Activated T-cell treated with anti-CD3 and anti-CD28 coated beads, Interleukin-2, amount 50 U/mL, for 72 hours (primary cell): ENCODE measurements at regions not wholly inside any gene's neighbourhood (a gene's known extent, or its start where the extent isn't known, plus 50 kb on each side); places are given as distances from the start of the nearest gene placed in this dataset.

Source experiments
- ATAC-seq, 2 donors: fragments of 150-1000 bp; cut with Tn5 transposase; replicated peaks in 1 of 2; 2 replicates each; pipeline ENCODE4 v1.10.0; 2021; ENCODE audit warnings: moderate library complexity in 2 of 2, mild to moderate bottlenecking in 1 of 2
- DNase-seq, 2 donors: peaks; one replicate each; pipeline ENCODE4 v3.0.0; 2021 to 2022; ENCODE audit warnings: mixed read lengths in 1 of 2
- H3K27ac Mint-ChIP-seq: one replicate; pipeline ENCODE4 v1.8.0; 2022; ENCODE audit warnings: mild to moderate bottlenecking, moderate library complexity, mixed read lengths
- H3K27me3 Mint-ChIP-seq: one replicate; pipeline ENCODE4 v1.8.0; 2022; ENCODE audit warnings: low read depth, mixed read lengths
- H3K36me3 Mint-ChIP-seq, 2 donors: one replicate each; pipeline ENCODE4 v1.8.0; 2022; ENCODE audit warnings: mixed read lengths in 2 of 2, mild to moderate bottlenecking in 1 of 2; ENCODE audit not compliant: insufficient read depth in 2 of 2
- H3K4me1 Mint-ChIP-seq: one replicate; pipeline ENCODE4 v1.8.0; 2022; ENCODE audit warnings: low read depth, mixed read lengths
- H3K4me3 Mint-ChIP-seq, 2 donors: one replicate each; pipeline ENCODE4 v1.8.0; 2022; ENCODE audit warnings: mild to moderate bottlenecking in 2 of 2, mixed read lengths in 2 of 2, moderate library complexity in 2 of 2
- H3K9me3 Mint-ChIP-seq, 2 donors: one replicate each; pipeline ENCODE4 v1.8.0; 2022; ENCODE audit warnings: mixed read lengths in 2 of 2

DNA sequence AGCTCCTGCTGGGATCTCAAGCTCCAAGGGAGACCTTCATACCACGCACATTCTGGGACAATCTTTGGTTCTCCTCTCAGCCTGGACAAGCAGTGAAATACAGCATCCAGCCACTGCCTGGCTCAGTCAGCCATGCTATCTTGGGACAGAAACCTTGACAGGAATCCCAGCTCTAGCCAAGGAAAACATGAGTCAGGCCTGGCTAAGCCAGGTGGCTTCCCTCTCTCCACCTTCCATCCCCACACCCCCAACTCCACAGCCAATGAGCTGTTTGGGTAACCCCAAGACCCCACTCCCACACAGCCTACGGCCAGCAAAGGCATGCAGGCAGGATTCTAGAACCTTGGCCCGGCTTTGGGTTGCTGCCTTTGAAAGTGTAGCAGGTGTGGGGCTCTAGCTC is 64.9 kb downstream of the MCFD2 start:
- no peaks in the 10 kb centered on the region for H3K9me3 Mint-ChIP-seq
- peaks cover 18% of the 10 kb centered on the region for H3K27me3 Mint-ChIP-seq
- no peak overlapping the region for H3K27ac Mint-ChIP-seq
- DNase-seq, result no peak
- no peak overlapping the region for H3K4me3 Mint-ChIP-seq
- H3K36me3 Mint-ChIP-seq, result no peaks in the 10 kb centered on the region
- no peak for ATAC-seq
- no peaks in the 10 kb centered on the region for H3K4me1 Mint-ChIP-seq

DNA sequence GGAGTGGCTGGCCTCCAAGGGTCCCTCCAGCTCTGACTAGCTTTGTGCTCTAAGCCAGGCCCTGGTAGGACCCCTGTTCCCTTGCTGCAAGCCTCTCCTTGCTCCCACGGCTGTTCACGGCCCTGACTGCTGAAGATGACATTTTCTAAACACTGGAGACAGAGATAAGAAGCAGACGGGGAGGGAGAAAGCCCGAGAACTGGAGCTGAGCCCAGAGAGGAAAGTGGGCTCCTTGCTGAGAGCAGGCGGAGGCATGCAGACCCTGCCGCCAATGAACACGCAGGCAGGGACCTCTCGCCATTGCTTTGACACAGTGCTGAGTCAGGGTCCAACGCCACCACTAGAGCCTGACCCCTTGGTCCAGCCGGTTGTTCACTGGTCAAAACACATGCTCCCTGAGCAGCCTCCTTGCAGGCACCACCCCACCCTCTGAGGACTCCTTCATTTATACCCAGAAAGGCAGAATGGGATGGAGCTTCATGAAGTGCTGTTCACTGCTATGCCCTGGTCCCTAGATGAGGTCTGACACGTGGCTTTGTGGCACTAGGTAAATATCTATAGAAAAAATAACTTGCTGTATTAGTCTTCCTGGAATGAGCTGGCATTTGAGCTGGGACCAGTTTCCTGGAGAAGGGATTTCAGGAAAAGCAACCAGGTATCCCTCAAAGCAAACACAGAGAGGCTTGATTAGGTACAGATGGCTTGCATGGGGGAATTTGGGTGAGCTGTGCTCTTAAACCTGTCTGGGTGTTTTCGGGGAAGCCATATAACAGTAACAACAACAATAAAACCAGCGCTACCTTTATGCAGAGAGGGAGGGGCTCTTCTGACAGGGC is 65.7 kb downstream of the MCFD2 start:
- DNase-seq, result no peak
- no peaks in the 10 kb centered on the region for H3K9me3 Mint-ChIP-seq
- no peaks in the 10 kb centered on the region for H3K4me1 Mint-ChIP-seq

DNA sequence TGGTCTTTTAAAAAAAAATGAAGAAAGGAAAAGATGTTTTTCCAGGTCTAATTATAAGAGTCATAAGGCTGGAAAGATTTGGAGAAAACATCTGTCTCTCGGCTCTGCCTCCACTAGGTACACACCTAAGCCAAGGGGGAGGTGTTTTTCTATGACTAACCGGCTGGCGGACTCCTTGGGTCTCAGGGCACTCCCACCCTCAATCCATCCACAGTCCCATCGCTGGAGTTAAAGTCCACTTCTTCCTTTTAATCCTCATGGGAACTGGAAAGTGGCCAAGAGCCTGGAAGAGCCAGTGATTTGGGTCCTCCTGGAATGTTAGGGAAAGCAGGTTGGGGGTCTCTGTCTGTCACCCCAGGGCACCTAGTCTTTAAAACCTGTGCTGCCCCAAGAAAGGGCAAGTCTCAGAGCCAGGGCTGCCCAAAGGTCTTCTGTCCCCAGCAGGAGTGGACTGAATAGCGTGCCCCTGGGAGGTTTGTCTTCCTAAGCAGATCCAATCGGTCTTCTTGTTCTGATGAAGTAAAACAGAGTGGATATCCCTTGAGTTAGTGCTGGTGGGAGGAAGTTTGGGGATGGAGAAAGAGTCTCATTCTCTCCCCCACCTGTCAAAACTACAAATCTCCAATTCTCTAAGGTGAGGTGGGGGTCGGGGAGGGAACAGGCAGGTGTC is 66.4 kb downstream of the MCFD2 start:
- DNase-seq (no peak), ATAC-seq (no peak)
- H3K36me3 Mint-ChIP-seq, result no peaks in the 10 kb centered on the region

More for the DNA sequence above, 65.7 kb downstream of the MCFD2 start:
- no peak overlapping the region for H3K27ac Mint-ChIP-seq
- H3K27me3 Mint-ChIP-seq, result peaks cover 26% of the 10 kb centered on the region
- H3K4me3 Mint-ChIP-seq, result no peak overlapping the region
- no peaks in the 10 kb centered on the region for H3K36me3 Mint-ChIP-seq
- no peak for ATAC-seq

DNA sequence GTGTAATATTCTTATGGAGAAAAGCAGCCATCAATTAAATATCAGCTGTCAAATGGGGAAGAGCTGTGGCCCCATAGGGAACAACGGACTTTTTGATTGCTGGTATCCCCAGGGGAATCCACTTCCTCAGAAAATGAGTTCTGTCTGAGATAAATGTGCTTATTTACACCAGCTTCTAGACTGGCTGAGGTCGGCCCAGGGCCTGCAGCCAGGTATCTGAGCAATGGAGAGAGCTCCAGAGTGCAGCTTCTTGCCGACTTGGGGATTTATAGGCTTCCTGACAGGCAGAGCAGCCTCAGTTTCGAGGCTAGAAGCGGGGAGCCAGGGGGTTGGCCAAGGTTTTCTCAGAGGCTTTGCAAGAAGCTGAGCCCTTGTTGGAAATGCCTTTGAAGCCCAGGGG is 67.2 kb downstream of the MCFD2 start:
- Mint-ChIP-seq H3K9me3 (no peaks in the 10 kb centered on the region), H3K4me1 (no peaks in the 10 kb centered on the region), H3K27ac (no peak overlapping the region), H3K36me3 (no peaks in the 10 kb centered on the region), H3K27me3 (peaks cover 29% of the 10 kb centered on the region), H3K4me3 (no peak overlapping the region)
- DNase-seq, result no peak
- ATAC-seq, result no peak

More for the DNA sequence above, 66.4 kb downstream of the MCFD2 start:
- Mint-ChIP-seq H3K4me1 (no peaks in the 10 kb centered on the region), H3K4me3 (no peak overlapping the region), H3K9me3 (no peaks in the 10 kb centered on the region), H3K27me3 (peaks cover 29% of the 10 kb centered on the region), H3K27ac (no peak overlapping the region)

DNA sequence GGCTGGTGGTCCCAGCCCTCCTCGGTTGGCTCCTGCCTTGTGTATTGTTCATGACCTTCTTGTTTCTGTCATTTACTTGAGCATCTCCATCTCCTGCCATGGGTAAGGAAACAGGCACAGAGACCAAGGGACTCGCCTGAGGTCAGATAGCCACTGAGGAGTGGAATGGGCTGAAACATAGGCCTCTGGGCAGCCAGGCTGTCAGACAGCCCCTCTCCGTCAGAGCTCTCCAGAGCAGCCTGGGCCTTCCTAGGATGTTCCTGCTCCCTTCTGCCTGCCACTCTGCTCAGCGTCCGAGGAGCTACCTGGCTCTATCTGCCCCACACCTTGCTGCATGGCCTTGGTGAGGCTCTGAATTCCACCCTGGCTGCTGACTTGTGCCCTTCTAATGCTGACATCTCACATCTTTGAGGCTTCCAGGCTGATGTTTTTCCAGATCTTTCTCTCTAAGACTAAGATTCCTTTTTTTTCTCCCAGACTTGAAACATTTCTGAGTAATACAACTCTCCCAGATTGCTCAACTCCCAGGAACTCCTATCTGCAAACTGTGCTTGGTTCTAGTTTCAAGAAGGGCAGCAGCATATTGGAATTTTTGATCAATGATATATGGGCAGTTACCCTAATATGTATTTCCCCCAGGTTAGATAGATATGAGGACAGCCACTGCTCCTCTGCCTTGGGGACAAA is 67.7 kb downstream of the MCFD2 start:
- H3K36me3 Mint-ChIP-seq, result no peaks in the 10 kb centered on the region
- peaks cover 29% of the 10 kb centered on the region for H3K27me3 Mint-ChIP-seq
- H3K27ac Mint-ChIP-seq, result no peak overlapping the region
- ATAC-seq, result no peak
- no peak overlapping the region for H3K4me3 Mint-ChIP-seq
- H3K9me3 Mint-ChIP-seq, result no peaks in the 10 kb centered on the region
- no peaks in the 10 kb centered on the region for H3K4me1 Mint-ChIP-seq
- no peak for DNase-seq

DNA sequence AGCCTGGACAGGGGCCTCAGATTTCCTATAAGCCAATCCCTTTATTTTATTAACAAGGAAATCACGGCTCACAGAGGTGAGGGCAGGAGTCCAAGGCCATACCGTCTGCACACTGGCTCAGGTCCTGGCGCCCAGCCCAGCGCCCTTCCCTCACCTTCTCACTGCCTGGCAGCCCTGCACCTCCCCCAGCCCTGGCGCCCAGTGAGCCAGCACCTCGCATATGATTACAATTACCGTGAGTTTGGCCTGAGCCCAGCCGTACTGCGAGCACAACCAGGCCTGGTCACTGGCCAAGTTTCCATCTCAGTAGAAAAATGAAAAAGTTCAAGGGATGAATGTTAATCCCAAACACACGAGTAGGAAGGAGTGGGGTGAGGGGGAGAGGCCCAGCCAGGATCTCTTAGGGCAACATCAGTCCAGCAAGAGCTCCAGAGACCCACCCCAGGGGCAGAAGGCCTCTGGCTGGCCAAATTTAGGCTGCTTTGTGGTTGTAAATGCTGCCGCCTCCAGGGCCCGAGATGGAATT is 68.4 kb downstream of the MCFD2 start:
- ATAC-seq (no peak), DNase-seq (no peak)
- H3K36me3 Mint-ChIP-seq, result no peaks in the 10 kb centered on the region
- H3K4me1 Mint-ChIP-seq, result no peaks in the 10 kb centered on the region
- no peaks in the 10 kb centered on the region for H3K9me3 Mint-ChIP-seq
- no peak overlapping the region for H3K4me3 Mint-ChIP-seq
- no peak overlapping the region for H3K27ac Mint-ChIP-seq
- peaks cover 29% of the 10 kb centered on the region for H3K27me3 Mint-ChIP-seq

DNA sequence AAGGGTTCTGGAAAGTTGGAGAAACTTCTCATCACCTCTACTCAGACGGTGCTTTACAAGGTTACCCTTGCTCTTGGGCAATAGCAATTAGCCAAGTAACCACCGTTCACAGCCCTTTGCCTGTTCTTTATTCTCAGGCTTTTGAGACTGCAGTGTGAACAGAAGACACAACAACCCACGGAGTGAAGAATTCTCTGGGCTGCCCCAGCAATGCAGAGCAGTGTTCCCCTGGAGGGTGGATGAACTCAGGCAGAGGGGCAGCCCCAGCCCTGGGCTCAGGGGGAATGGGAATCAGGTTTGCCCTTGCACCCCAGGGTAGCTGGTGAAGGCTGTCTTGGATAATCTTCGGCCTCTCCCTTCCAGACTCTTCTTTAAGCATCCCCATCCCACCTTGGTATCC is 69.1 kb downstream of the MCFD2 start:
- DNase-seq (no peak), ATAC-seq (no peak)
- Mint-ChIP-seq H3K9me3 (no peaks in the 10 kb centered on the region), H3K4me3 (no peak overlapping the region), H3K27me3 (peaks cover 29% of the 10 kb centered on the region), H3K27ac (no peak overlapping the region), H3K36me3 (no peaks in the 10 kb centered on the region), H3K4me1 (no peaks in the 10 kb centered on the region)

DNA sequence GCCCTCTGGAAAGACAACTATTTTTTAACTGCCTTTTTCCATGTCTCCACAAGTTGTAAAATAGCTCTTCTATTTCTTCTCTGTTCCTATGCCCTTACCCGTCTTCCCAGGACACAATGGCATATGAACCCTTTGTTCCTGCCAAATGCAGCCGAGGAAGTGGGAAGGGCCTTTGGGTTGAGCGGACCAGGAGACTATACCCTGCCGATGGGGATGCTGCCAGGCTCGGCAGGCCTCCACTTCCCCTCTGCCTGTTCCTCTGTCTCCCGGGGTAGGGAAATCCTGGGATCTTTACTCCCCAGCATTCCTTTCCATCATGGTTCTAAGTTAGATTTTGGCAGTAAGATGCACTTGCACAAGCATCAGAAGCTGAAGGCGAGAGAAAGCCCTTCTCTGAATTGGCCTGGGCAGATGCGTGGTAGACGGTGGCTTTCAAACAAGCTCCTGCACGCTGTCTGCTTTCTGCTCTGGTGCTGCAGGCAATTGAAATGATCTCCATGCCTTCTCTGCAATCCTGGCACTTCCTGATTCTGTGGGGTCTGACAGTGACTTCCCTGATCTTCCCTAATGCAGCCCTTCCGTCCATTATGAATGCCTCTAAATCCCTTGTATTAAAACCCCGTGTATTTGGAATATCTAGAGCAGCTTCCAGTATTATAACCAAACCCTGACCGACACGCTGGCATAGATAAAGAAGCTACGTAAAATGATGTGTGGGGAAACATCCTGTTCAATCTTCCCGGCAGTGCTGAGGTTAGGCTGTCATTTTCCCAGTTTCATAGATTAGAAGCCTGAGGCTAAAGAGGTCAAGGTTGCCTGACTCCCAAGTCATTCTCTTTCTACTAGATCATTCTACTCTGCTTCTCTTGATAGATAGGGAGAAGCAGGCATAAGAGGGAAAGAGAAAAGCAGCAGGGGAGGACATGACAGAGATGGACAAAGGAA is 69.8 kb downstream of the MCFD2 start:
- H3K4me3 Mint-ChIP-seq, result no peak overlapping the region
- H3K9me3 Mint-ChIP-seq, result no peaks in the 10 kb centered on the region
- H3K4me1 Mint-ChIP-seq, result no peaks in the 10 kb centered on the region
- DNase-seq (no peak), ATAC-seq (no peak)
- H3K27ac Mint-ChIP-seq, result no peak overlapping the region
- no peaks in the 10 kb centered on the region for H3K36me3 Mint-ChIP-seq
- H3K27me3 Mint-ChIP-seq, result peaks cover 29% of the 10 kb centered on the region

DNA sequence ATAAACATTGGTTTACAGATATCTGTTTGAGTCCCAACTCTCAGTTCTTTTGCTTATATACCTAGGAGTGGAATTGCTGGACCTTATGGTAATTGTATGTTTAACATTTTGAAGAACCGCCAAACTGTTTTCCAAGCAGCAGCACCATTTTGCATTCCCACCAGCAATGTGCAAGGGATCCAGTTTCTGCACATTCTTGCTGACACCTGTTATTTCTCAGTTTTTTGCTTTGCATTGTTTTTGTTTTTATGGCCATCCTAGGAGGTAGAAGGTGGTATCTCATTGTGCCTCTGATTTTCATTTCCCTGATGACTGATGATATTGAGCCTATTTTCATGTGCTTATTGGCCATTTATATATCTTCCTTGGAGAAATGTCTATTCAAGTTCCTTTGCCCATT is 71.2 kb downstream of the MCFD2 start:
- no peaks in the 10 kb centered on the region for H3K36me3 Mint-ChIP-seq
- H3K27me3 Mint-ChIP-seq, result peaks cover 29% of the 10 kb centered on the region
- no peak for DNase-seq
- no peak for ATAC-seq
- H3K4me1 Mint-ChIP-seq, result no peaks in the 10 kb centered on the region
- H3K4me3 Mint-ChIP-seq, result no peak overlapping the region
- H3K27ac Mint-ChIP-seq, result no peak overlapping the region
- no peaks in the 10 kb centered on the region for H3K9me3 Mint-ChIP-seq

DNA sequence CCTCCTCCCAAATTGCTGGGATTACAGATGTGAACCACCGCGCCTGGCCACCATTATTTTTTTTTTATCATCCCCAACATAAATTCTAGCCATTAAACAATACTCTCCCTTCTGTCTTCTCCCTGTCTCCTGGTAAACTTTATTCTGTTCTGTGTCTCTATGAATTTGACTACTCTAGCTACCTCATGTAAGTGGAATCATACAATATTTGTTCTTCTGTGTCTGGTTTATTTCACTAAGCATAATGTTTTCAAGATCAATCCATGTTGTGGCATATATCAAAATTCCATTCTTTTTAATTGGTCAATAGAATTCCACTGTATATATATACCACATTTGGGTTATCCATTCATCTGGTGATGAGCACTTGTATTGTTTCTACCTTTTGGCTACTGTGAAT is 71.6 kb downstream of the MCFD2 start:
- no peaks in the 10 kb centered on the region for H3K4me1 Mint-ChIP-seq
- no peaks in the 10 kb centered on the region for H3K36me3 Mint-ChIP-seq
- no peak overlapping the region for H3K27ac Mint-ChIP-seq
- DNase-seq, result no peak
- peaks cover 29% of the 10 kb centered on the region for H3K27me3 Mint-ChIP-seq
- H3K9me3 Mint-ChIP-seq, result no peaks in the 10 kb centered on the region
- H3K4me3 Mint-ChIP-seq, result no peak overlapping the region
- no peak for ATAC-seq

DNA sequence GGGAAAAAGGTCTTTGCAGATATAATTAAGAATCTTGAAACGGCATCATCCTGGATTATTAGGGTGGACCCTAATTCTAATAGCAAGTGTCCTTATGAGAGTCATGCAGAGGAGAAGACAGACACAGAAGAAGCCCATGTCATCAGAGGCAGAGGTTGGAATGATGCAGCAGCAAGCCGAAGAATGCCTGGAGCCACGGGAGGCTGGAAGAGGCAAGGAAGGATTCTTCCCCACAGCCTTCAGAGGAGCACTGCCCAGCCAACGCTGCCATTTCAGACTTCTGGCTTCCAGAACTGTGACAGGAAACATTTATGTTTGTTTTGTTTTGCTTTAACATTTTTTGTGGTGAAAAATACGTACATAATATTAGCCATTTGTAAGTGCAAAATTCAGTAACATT is 72.3 kb downstream of the MCFD2 start:
- DNase-seq, result no peak
- Mint-ChIP-seq H3K27me3 (peaks cover 24% of the 10 kb centered on the region), H3K9me3 (no peaks in the 10 kb centered on the region), H3K4me3 (no peak overlapping the region), H3K27ac (no peak overlapping the region), H3K4me1 (no peaks in the 10 kb centered on the region), H3K36me3 (no peaks in the 10 kb centered on the region)
- ATAC-seq, result no peak

DNA sequence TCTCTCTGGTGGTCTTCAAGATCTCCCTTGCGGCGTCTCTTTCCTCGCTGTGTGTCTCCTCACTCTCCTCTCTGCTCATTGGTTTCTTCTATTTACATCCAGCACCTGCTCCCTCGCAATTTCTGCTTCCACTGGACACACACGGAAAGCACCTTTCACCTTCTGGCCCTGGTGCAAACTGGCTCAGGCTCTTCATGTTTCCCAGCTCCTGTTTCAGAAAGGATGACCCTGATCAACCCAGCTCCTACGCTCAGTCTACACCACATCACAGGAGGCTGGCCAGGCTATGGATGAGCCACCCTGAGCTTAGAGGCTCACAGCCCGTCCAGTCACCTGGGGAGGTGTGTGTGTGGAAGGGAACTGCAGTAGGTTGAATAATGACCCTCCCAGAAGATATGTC is 72.7 kb downstream of the MCFD2 start:
- Mint-ChIP-seq H3K9me3 (no peaks in the 10 kb centered on the region), H3K27me3 (peaks cover 19% of the 10 kb centered on the region), H3K27ac (no peak overlapping the region), H3K36me3 (no peaks in the 10 kb centered on the region), H3K4me1 (no peaks in the 10 kb centered on the region), H3K4me3 (no peak overlapping the region)
- ATAC-seq, result no peak
- no peak for DNase-seq
